Sigmoid colon (tissue), 4 donors: ENCODE measurements at regions not wholly inside any gene's neighbourhood (a gene's known extent, or its start where the extent isn't known, plus 50 kb on each side); places are given as distances from the start of the nearest gene placed in this dataset.

Source experiments
- POLR2A ChIP-seq, 2 donors: fragments of 450-650 bp; IDR thresholded peaks; one replicate each; pipeline ENCODE4 v1.6.1; 2016; ENCODE audit warnings: antibody characterized with exemption in 2 of 2, mild to moderate bottlenecking in 2 of 2, moderate library complexity in 2 of 2
- POLR2AphosphoS5 ChIP-seq, 4 donors: sonication (generic); formaldehyde crosslinking; IDR thresholded peaks; one replicate each; pipeline ENCODE4 v1.6.1; 2017; ENCODE audit warnings: antibody characterized with exemption in 4 of 4
- TF ChIP-seq, protein P1 (sequence below), 4 experiments: fragments of 450-650 bp in 3 of 4; fragments of 200-600 bp in 1 of 4; IDR thresholded peaks; one replicate each; pipeline ENCODE4 v1.5.1; 2016 to 2019; ENCODE audit warnings: antibody characterized with exemption in 4 of 4, mild to moderate bottlenecking in 3 of 4, moderate library complexity in 2 of 4

DNA sequence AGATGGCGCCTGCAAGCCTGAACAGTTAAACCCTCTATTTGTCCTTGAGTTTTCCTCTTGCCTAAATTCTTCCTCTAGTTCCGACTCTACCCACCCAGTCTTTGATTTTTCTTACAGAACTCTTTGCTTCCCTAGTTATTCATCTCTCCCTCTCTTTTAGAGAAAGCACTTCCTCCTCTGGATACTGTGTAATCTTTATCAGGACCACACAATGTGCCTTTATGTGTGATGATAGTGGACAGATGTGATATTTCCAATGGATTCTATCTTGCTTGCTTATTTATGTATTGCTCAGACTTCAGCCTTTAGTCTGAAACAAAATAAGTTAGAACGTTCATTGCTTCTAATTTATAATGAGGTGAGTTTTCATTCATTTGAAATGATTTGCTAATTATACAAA is 79.5 kb upstream of the CAV2 start:
- TF ChIP-seq, protein P1, sequence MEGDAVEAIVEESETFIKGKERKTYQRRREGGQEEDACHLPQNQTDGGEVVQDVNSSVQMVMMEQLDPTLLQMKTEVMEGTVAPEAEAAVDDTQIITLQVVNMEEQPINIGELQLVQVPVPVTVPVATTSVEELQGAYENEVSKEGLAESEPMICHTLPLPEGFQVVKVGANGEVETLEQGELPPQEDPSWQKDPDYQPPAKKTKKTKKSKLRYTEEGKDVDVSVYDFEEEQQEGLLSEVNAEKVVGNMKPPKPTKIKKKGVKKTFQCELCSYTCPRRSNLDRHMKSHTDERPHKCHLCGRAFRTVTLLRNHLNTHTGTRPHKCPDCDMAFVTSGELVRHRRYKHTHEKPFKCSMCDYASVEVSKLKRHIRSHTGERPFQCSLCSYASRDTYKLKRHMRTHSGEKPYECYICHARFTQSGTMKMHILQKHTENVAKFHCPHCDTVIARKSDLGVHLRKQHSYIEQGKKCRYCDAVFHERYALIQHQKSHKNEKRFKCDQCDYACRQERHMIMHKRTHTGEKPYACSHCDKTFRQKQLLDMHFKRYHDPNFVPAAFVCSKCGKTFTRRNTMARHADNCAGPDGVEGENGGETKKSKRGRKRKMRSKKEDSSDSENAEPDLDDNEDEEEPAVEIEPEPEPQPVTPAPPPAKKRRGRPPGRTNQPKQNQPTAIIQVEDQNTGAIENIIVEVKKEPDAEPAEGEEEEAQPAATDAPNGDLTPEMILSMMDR (IDR thresholded peaks at IDR 0.05): no peak
- TF ChIP-seq POLR2A (IDR thresholded peaks at IDR 0.05) (no peak), POLR2AphosphoS5 (IDR thresholded peaks at IDR 0.05) (no peak)
